IMR-90 (cell line): ENCODE measurements at regions not wholly inside any gene's neighbourhood (a gene's known extent, or its start where the extent isn't known, plus 50 kb on each side); places are given as distances from the start of the nearest gene placed in this dataset.

Source experiments
- ATAC-seq: fragments of 200-7000 bp; cut with Tn5 transposase; 2 replicates; pipeline ENCODE4 v1.9.1; 2020; ENCODE audit warnings: low read depth, mild to moderate bottlenecking, moderate library complexity
- BruUV-seq: library from RNA; stranded (reverse); fragments of 400-500 nt; replicated peaks from 2 replicates; lab custom pipeline; 2021; lab: Mats Ljungman, UMichigan
- CTCF ChIA-PET: fragments of 300-600 bp; formaldehyde crosslinking; extraction: SDS; loops from one replicate; lab custom pipeline; 2021; ENCODE audit warnings: antibody characterized with exemption; lab: Yijun Ruan, JAX
- POLR2A ChIA-PET: fragments of 300-600 bp; sonication (Branson Sonifier 250); formaldehyde crosslinking; loops from one replicate; lab custom pipeline; 2022; ENCODE audit warnings: antibody characterized with exemption; ENCODE audit not compliant: unreplicated experiment; lab: Charles Lee
- DNase-seq: peaks from one replicate; pipeline ENCODE4 v3.0.0; 2013
- H2AFZ ChIP-seq: replicated peaks from 2 replicates; pipeline ENCODE3; 2013; ENCODE audit warnings: low read length, mild to moderate bottlenecking; ENCODE audit not compliant: poor library complexity
- H2AK5ac ChIP-seq: 2 replicates; pipeline ENCODE4 v1.6.1; 2013; ENCODE audit warnings: low read depth, low read length, inconsistent platforms
- H2AK9ac ChIP-seq: replicated peaks from 2 replicates; pipeline ENCODE3; 2013; ENCODE audit warnings: mild to moderate bottlenecking, low read depth, low read length, moderate library complexity; ENCODE audit not compliant: poor library complexity
- H2BK120ac ChIP-seq: 2 replicates; pipeline ENCODE4 v1.6.1; 2013; ENCODE audit warnings: low read depth, low read length, inconsistent platforms
- H2BK15ac ChIP-seq: 3 replicates; pipeline ENCODE4 v1.6.1; 2013; ENCODE audit warnings: low read depth, low read length, inconsistent platforms
- H2BK20ac ChIP-seq: 2 replicates; pipeline ENCODE4 v1.6.1; 2013; ENCODE audit warnings: low read depth, mild to moderate bottlenecking, inconsistent platforms, low read length, moderate library complexity
- H2BK5ac ChIP-seq: 2 replicates; pipeline ENCODE4 v1.6.1; 2013; ENCODE audit warnings: mild to moderate bottlenecking, low read depth, low read length, inconsistent platforms; ENCODE audit not compliant: poor library complexity, severe bottlenecking
- H3K14ac ChIP-seq: replicated peaks from 2 replicates; pipeline ENCODE4 v1.6.1; 2013; ENCODE audit warnings: low read depth, low read length, inconsistent platforms
- H3K18ac ChIP-seq: 2 replicates; pipeline ENCODE4 v1.6.1; 2013; ENCODE audit warnings: low read depth, low read length, control low read depth
- H3K23ac ChIP-seq: 2 replicates; pipeline ENCODE4 v1.6.1; 2013; ENCODE audit warnings: low read depth, low read length, inconsistent platforms
- H3K27ac ChIP-seq: 2 replicates; pipeline ENCODE4 v1.5.1; 2013; ENCODE audit warnings: mild to moderate bottlenecking, control low read depth, low read length; ENCODE audit not compliant: insufficient read depth
- H3K27me3 ChIP-seq: 2 replicates; pipeline ENCODE4 v1.6.1; 2013; ENCODE audit warnings: low read length; ENCODE audit not compliant: control insufficient read depth, insufficient read depth
- H3K36me3 ChIP-seq: 2 replicates; pipeline ENCODE4 v1.6.1; 2013; ENCODE audit warnings: low read length, mixed read lengths; ENCODE audit not compliant: control insufficient read depth, insufficient read depth
- H3K4ac ChIP-seq: 2 replicates; pipeline ENCODE4 v1.6.1; 2013; ENCODE audit warnings: low read depth, low read length, inconsistent platforms
- H3K4me1 ChIP-seq: 2 replicates; pipeline ENCODE4 v1.6.1; 2013; ENCODE audit warnings: low read length, mixed read lengths; ENCODE audit not compliant: control insufficient read depth, insufficient read depth
- H3K4me2 ChIP-seq: 2 replicates; pipeline ENCODE4 v1.6.1; 2013; ENCODE audit warnings: low read depth, mild to moderate bottlenecking, control low read depth, low read length, moderate library complexity
- H3K4me3 ChIP-seq: 2 replicates; pipeline ENCODE4 v1.5.1; 2013; ENCODE audit warnings: low read depth, mild to moderate bottlenecking, control low read depth, low read length, moderate library complexity; ENCODE audit not compliant: insufficient read depth
- H3K56ac ChIP-seq: 2 replicates; pipeline ENCODE4 v1.6.1; 2013; ENCODE audit warnings: low read length, inconsistent platforms; ENCODE audit not compliant: insufficient read depth; ENCODE audit errors: extremely low read depth
- H3K79me1 ChIP-seq, 2 experiments: 2 replicates each; pipeline ENCODE4 v1.6.1; 2013; ENCODE audit warnings: low read length in 2 of 2, inconsistent platforms in 1 of 2, low read depth in 1 of 2
- H3K9ac ChIP-seq: 2 replicates; pipeline ENCODE4 v1.6.1; 2013; ENCODE audit warnings: low read depth, low read length, control low read depth
- H3K9me1 ChIP-seq: 2 replicates; pipeline ENCODE4 v1.6.1; 2013; ENCODE audit warnings: low read length, inconsistent platforms; ENCODE audit not compliant: insufficient read depth
- H3K9me3 ChIP-seq: 2 replicates; pipeline ENCODE4 v1.6.1; 2013; ENCODE audit warnings: low read length; ENCODE audit not compliant: control insufficient read depth, insufficient read depth
- H4K20me1 ChIP-seq: 2 replicates; pipeline ENCODE4 v1.6.1; 2013; ENCODE audit warnings: low read length, inconsistent platforms; ENCODE audit not compliant: insufficient read depth
- H4K5ac ChIP-seq: 2 replicates; pipeline ENCODE4 v1.6.1; 2013; ENCODE audit warnings: mild to moderate bottlenecking, low read depth, low read length, control low read depth
- H4K8ac ChIP-seq, 2 experiments: 2 replicates each; pipeline ENCODE4 v1.6.1; 2013; ENCODE audit warnings: low read depth in 2 of 2, low read length in 2 of 2, control low read depth in 1 of 2, inconsistent platforms in 1 of 2
- H4K91ac ChIP-seq: 2 replicates; pipeline ENCODE4 v1.6.1; 2013; ENCODE audit warnings: low read depth, low read length, inconsistent platforms; ENCODE audit not compliant: insufficient read depth
- BHLHE40 ChIP-seq: fragments of 150-350 bp; IDR thresholded peaks from 2 replicates; pipeline ENCODE4 v1.6.1; 2016; ENCODE audit warnings: mild to moderate bottlenecking, low read depth, low read length
- CHD1 ChIP-seq: IDR thresholded peaks from 2 replicates; pipeline ENCODE4 v1.6.1; 2012; ENCODE audit warnings: low read depth, low read length, improper control_type of control experiment
- CTCF ChIP-seq: conservative IDR thresholded peaks from 2 replicates; pipeline ENCODE4 v1.5.1; 2012; ENCODE audit warnings: mild to moderate bottlenecking, low read depth, low read length, improper control_type of control experiment
- ELK1 ChIP-seq: fragments of 150-350 bp; IDR thresholded peaks from 2 replicates; pipeline ENCODE4 v1.6.1; 2016; ENCODE audit warnings: low read depth, mild to moderate bottlenecking, low read length, moderate library complexity, borderline replicate concordance
- MAFK ChIP-seq: IDR thresholded peaks from 2 replicates; pipeline ENCODE4 v1.6.1; 2012; ENCODE audit warnings: low read depth, low read length, improper control_type of control experiment
- MAZ ChIP-seq: IDR thresholded peaks from 2 replicates; pipeline ENCODE4 v1.6.1; 2012; ENCODE audit warnings: low read depth, mild to moderate bottlenecking, low read length, improper control_type of control experiment, moderate library complexity, borderline replicate concordance
- MXI1 ChIP-seq: IDR thresholded peaks from 2 replicates; pipeline ENCODE4 v1.6.1; 2012; ENCODE audit warnings: low read depth, mild to moderate bottlenecking, low read length, moderate library complexity, borderline replicate concordance
- NFE2L2 ChIP-seq: fragments of 150-350 bp; IDR thresholded peaks from 2 replicates; pipeline ENCODE4 v1.6.1; 2016; ENCODE audit warnings: low read depth, mild to moderate bottlenecking, low read length
- POLR2A ChIP-seq: IDR thresholded peaks from 2 replicates; pipeline ENCODE4 v1.6.1; 2012; ENCODE audit warnings: mild to moderate bottlenecking, low read depth, low read length
- RAD21 ChIP-seq: IDR thresholded peaks from 2 replicates; pipeline ENCODE4 v1.6.1; 2012; ENCODE audit warnings: low read length, improper control_type of control experiment
- RCOR1 ChIP-seq: IDR thresholded peaks from 2 replicates; pipeline ENCODE4 v1.6.1; 2012; ENCODE audit warnings: mild to moderate bottlenecking, low read length, improper control_type of control experiment; ENCODE audit not compliant: insufficient replicate concordance
- RFX5 ChIP-seq: IDR thresholded peaks from 2 replicates; pipeline ENCODE4 v1.8.0; 2012; ENCODE audit warnings: low read depth, mild to moderate bottlenecking, low read length, moderate library complexity
- SMC3 ChIP-seq: fragments of 150-350 bp; IDR thresholded peaks from 2 replicates; pipeline ENCODE4 v1.6.1; 2016; ENCODE audit warnings: low read depth, mild to moderate bottlenecking, antibody characterized with exemption, low read length, moderate library complexity
- USF2 ChIP-seq: fragments of 150-350 bp; IDR thresholded peaks from 2 replicates; pipeline ENCODE4 v1.6.1; 2017; ENCODE audit warnings: mild to moderate bottlenecking, antibody characterized with exemption, low read length, low read depth
- WGBS, 2 experiments: methylation state at CpG; one replicate each; pipeline versions ENCODE4 v1.1.5 to v1.1.7; 2013; ENCODE audit warnings: missing lambda C conversion rate in 2 of 2; ENCODE audit not compliant: insufficient read length in 1 of 2; ENCODE audit errors: extremely low coverage in 2 of 2; 5-methylcytosine and 5-hydroxymethylcytosine counted together
- dilution Hi-C: fragments of 300-500 bp; cut with HindIII; formaldehyde crosslinking; loops from one replicate; pipeline ENCODE4 v1.14.3; 2018; ENCODE audit warnings: low sequenced_read_pairs; ENCODE audit not compliant: unreplicated experiment
- in situ Hi-C: fragments of 300-500 bp; cut with MboI; formaldehyde crosslinking; loops from 3 replicates; pipeline ENCODE4 v1.14.3; 2019; ENCODE audit warnings: low sequenced_read_pairs, inconsistent platforms, mixed read lengths
- intact Hi-C: fragments of 100-400 bp; cut with micrococcal nuclease; formaldehyde crosslinking; loops from 2 replicates; pipeline ENCODE4 v1.10.0; 2022

- Histone ChIP-seq H3K27me3 (peaks cover 12% of the 10 kb centered on the region; the same call in 1 of the 2 replicates), H4K20me1 (no peaks in the 10 kb centered on the region), H3K79me1 (0 out of 4 replicates have a peak, but pooled peaks cover 0 to 11% of the 10 kb centered on the region in 2 experiments), H3K4me3 (no peak overlapping the region), H3K14ac (no peak overlapping the region), H3K9ac (no peak overlapping the region), H2BK5ac (no peak overlapping the region), H3K4me1 (peaks cover 18% of the 10 kb centered on the region), H2AFZ (no peak overlapping the region), H3K27ac (no peak overlapping the region), H3K18ac (no peak overlapping the region), H2BK20ac (no peak overlapping the region), H4K5ac (no peak overlapping the region), H3K36me3 (no peaks in the 10 kb centered on the region), H3K56ac (no peak overlapping the region), H3K9me1 (peaks cover 16% of the 10 kb centered on the region), H2AK9ac (no peak overlapping the region), H3K9me3 (no peaks in the 10 kb centered on the region), H4K8ac (no peak overlapping the region), H2AK5ac (no peak overlapping the region), H4K91ac (no peak overlapping the region), H3K4ac (peak overlapping the region; percentile 20; the same call in 1 of the 2 replicates), H2BK15ac (peak overlapping the region; percentile 63; the same call in 1 of the 3 replicates), H2BK120ac (peak overlapping the region; percentile 25), H3K4me2 (no peak overlapping the region), H3K23ac (no peak overlapping the region)
- WGBS, 2 experiments, result no CpG with 5 or more reads among the region's 9 CpGs
- no peak for ATAC-seq
- dilution Hi-C loops, result no loop called here
- intact Hi-C loops, result loop anchor here (10.0 kb wide), 1 partner anchor 368 kb away; the partner anchor contains the start of genes C2CD2L and DPAGT1
- POLR2A ChIA-PET, result no interaction called here
- no TSS peak for BruUV-seq
- no peak for DNase-seq
- TF ChIP-seq MAZ, result no peak
- no peak for TF ChIP-seq USF2
- no peak for TF ChIP-seq MXI1
- TF ChIP-seq CTCF, result no peak
- no peak for TF ChIP-seq BHLHE40
- no peak for TF ChIP-seq NFE2L2
- TF ChIP-seq ELK1, result no peak
- TF ChIP-seq CHD1, result no peak
- no peak for TF ChIP-seq RCOR1
- no peak for TF ChIP-seq MAFK
- no peak for TF ChIP-seq POLR2A
- no peak for TF ChIP-seq RFX5
- no peak for TF ChIP-seq RAD21
- no peak for TF ChIP-seq SMC3
- in situ Hi-C loops, result loop anchor here (5.0 kb wide), 2 partner anchors 41 to 116 kb away; no protein-coding TSS in a partner anchor
- CTCF ChIA-PET, result no interaction called here
Observed at GRCh38 chr11:119473226-119473625, 50.3 kb upstream of the THY1 start.
